GM21723 (cell line): ENCODE measurements at regions not wholly inside any gene's neighbourhood (a gene's known extent, or its start where the extent isn't known, plus 50 kb on each side); places are given as distances from the start of the nearest gene placed in this dataset.
"Not testable (repeated sequence)": the region's sequence is repeated elsewhere in the genome, so short reads cannot be mapped to it uniquely, and the experiment has no call there.

ENCODE experiments used
- ATAC-seq: cut with Tn5 transposase; IDR thresholded peaks from one replicate; pipeline ENCODE4 v1.9.1; 2021; ENCODE audit warnings: mild to moderate bottlenecking, moderate library complexity; ENCODE audit not compliant: unreplicated experiment

DNA sequence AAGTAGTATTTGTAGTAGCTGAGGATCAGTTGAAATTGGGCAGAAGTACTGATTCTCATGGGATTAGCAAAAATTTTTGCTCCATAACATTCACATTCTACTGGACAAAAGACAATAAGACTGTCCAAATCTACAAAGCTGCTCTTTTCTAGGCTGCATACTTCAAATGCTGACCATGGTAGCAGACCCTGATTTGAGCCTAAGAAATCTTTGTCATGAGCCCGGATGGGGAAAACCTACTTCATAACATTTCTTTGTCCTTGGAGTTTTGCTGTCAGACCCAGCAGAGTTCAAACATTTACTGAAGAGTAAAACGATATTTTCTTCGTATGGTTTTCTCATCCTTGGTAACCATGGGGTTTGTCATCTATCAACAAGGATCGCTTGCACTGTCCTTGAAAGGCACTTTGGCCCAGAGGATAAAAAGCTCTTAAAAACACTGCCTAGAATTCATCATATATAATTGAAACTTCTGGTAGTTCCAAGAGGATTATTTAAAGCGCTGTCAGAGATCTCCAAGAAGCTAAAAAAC is 216.9 kb downstream of the CAVIN4 start:
- ATAC-seq, result no peak

DNA sequence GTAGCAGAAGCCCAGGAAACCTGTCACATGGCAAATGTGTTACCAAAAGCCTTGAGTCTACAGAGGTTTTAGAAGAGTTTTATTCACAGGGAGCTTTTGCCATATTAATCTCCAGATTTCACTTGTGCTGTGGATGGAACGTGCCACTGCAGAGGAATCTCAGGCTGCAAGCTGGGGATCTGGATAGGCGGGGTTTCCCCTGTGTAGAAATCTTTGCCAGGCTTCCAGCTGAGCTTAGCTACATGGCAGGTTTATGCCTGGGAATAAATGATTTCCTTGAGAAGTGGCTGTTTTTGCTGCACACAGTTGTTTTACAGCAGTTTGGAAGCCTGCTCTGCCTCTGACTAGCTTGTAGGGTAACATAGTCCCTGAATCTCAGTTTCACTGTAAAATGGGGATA is 224.6 kb upstream of the PLPPR1 start:
- ATAC-seq, result no peak

DNA sequence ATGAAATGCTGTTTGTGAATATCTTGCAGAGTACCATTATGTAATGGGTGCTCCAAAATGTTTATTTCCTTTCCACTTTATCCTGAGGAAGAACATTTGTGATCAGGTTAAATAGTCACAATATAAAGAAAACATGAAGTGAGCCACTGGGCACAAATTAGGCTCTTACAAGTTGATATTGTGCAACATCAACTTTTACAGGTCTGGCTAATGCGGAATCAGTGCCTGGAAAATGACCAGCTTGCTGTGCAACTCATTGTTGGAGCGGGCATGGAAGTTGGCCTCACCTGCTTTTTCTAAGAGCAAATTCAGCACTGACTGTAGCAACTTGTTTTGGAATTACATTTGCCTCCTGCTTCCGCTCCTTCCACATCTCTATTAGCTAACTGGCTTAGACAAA is 216.9 kb upstream of the PLPPR1 start:
- no peak for ATAC-seq

DNA sequence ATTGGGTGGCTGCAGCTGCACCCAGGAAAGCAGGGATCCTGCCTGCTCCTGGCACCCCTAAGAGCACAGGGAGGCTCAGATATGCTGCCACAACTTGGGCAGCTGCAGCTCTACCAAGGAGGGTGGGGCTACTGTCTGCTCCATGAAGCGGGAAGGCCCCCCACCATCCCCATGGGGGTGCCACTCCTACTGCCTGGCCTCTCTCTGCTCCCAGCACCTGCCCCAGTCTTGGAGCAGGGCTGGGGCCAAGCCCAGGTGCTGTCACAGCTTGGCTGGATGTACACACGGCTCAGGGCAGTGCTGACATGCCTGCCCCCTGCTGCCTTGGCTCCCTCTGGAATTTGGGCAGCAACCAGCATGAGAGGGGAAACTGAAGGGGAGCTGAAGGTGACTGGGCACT is 214.7 kb upstream of the PLPPR1 start:
- ATAC-seq, result no peak

DNA sequence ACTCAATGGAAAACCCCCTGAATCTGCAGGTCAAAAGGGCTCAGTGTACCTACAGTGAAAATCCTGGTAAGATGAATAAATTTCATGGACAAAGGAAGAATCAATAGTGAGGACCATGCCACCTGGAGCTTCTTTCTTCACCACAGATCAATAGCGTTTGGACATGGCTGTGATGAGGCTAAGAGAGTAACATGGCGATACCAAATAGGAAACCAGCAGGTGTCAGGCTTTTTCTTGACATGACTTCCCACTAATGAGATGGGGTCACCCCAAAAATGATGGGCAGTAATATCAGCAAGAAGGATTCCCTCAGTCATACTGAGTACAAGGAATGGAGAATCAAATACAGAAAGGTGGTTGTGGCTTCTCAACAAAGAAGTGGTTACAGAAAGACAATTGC is 208.5 kb upstream of the PLPPR1 start:
- no peak for ATAC-seq

DNA sequence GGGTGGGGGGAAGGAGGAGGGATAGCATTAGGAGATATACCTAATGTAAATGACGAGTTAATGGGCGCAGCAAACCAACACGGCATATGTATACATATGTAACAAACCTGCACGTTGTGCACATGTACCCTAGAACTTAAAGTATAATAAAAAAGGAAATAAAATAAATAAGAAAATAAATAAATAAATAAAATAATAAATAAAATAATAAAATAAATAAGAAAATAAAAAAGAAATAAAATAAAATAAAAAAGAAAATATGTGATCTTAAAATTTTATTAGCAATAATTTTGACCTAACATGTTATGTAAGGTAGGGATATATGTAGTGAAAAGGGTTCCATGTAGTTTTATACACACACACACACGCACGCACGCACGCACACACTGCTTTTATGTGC is 195.5 kb upstream of the PLPPR1 start:
- ATAC-seq, result not testable (repeated sequence)

DNA sequence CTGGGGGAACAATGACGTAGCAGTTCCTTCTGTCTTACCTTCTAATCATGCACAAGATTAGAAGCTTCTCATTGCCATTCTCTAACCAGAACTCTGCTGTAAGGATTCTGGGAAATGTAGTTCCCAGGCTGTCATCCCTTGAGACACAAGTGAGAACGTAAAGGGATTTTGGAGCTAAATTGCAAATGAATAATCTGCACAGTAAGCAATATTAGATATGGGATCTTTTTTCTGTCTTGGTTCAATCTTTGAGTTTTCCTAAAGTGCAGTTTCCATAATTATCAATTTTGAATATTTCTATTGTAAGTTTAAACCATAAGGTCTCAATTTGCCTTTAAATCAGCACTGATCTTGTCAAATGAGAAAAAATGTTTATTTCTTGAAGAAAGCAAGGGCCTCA is 189.7 kb upstream of the PLPPR1 start:
- ATAC-seq, result no peak

DNA sequence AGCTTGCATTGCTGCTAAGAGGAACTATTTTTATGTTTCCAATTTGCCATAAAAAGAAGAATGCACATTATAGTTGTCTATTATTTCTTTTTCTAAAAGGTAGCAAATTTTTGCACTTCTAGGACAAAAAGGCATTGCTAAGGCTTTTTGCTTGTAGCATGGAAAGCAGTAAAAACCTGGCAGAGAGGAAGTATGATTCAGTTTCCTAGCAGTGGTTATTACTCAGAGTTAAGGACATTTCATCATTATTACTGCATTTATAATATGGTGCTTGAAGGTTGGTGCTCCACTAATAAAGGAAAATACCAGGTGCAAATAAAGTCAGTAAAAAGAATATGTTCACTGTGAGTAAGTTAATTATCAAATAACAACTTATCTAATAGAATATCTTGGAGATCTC is 179.8 kb upstream of the PLPPR1 start:
- no peak for ATAC-seq

DNA sequence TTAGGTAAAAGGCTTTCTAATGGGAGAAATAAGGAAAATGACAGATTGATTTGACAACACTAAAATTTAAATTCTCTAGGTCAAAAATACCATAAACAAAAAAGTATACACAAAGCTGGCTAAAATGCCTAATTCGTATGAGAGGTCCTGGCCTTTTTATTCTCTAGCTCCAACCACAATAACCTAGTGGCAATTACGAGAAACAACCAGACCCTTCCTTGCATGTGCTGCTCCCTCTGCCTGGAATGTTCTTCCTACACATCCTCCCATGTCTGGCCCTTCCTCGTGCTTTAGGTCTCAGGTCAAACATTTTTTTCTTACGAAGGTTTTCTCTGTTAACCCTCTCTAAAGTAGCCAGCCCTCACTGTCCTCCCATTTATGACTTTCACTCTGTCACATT is 176.4 kb upstream of the PLPPR1 start:
- no peak for ATAC-seq

DNA sequence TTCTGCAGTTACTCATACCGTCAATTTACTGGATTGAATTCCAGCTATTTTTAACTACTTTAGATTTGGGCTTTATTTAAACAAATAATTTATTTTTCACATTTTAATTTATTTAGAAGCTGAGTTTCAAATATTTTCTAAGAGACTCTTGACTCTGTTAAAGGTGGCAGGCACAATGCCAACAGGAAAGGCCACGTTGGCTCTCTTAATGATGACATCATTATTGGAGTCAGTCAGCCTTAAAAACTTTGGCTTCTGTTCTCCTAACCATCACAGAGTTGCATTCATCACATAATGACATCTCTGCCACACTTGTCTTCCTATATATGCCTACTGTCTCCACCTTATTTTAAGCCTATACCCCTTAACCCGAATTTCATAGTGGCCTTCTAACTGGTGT is 172.3 kb upstream of the PLPPR1 start:
- ATAC-seq, result no peak

DNA sequence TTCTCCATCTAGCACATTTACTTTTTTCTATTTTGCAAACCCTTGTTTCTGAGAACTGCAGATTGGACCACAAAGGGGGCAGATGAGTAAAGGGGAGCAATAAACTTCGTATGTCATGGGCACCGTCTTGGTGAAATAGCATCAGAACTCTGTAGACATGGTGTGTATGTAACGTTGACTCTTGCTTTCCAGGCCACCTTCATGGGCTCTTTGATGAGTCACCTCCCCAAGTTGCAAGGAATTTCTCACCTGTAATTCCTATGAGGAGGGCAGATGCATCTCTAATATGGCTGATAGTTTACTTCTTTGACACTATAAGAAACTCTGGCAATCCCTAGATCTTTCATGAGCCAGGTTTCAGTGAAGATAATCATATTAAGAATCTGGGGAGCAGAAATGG is 163.4 kb upstream of the PLPPR1 start:
- no peak for ATAC-seq

DNA sequence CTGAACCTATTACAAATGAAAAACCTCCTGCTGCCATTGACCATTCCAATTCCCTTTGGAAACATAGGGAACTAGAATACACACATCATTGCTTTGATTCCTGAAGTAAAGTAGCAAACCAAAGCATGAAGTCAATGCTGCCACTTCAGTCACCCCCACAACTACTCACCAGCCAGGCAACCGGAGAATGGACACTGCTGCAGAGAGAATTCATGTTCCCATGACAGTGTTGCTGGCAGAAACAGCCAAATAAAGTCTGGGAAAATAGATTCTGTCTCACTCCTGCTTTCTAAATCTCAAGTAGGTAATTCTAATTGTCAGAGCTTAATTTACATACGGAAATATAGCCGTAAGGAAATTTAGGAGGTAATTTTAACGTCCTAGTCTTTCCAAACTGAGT is 162.9 kb upstream of the PLPPR1 start:
- no peak for ATAC-seq

DNA sequence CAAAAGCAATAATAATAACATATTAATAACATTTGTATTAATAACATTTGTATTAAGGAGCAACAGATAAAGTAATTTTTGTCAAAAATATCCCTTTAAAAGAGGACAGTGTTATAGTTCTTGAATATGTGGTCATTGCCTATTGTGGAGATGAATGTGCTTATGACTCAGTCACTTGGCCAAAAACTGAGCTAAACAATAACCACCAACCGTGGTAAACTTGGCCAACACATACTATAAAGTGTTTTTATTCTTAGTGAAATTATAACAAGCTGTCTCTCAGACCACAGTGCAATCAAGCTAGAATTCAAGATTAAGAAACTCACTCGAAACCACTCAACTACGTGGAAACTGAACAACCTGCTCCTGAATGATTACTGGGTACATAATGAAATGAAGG is 159.2 kb upstream of the PLPPR1 start:
- ATAC-seq, result no peak

DNA sequence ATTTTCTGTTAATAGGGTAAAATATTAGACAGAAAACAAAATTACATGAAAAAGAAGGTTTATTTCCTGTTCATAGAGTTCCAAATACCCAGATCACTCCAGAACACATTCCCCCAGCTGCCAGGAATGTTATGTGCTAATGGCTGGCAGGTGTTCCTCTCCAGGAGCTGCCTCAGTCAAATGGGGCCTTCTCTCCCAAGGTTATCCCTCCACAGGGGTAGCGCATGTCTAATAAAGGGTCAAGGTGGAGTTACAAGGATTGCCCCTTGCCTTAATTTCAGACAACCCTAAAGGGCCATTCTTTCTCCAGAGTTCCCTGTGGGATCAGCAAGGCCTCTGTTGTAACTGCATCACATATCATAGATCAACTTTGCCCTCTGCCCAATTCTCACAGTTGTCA is 148.6 kb upstream of the PLPPR1 start:
- ATAC-seq, result no peak

DNA sequence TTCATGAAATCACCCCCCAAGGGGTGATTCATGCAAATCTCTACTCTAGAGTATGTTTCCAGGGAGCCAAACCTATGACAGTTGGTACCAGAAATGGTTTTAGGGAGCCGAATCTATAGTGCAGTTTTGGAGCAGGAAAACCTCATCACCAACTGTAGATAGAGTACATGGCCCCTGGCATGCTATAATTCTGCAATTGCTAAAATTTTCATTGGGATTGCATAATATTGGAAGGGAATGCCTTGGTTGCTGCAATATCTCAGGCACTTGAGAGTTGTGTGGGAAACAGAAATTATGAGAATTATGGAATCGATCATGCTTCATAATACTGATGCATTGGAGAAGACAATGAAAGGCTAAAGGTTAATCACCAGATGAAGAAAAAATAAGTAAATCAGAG is 148.2 kb upstream of the PLPPR1 start:
- ATAC-seq, result no peak

DNA sequence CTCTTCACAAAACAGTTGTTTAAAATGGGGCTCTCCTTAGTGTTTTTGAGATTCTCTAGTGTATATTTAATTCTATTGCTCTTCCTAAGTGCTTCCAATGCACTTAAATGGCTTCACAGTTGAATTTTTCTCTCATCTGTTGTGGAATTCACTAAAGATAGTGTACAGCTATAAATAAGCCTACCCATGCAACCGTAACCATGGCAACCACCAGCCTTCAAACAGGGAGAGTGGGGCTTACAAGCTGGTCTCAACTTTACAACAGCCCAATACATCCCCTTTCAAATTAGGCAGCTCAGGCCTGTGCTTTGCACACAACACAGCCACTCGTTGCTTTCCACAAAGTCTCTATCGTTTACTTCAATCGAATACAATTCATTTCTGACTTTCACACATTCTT is 144.0 kb upstream of the PLPPR1 start:
- ATAC-seq, result no peak

DNA sequence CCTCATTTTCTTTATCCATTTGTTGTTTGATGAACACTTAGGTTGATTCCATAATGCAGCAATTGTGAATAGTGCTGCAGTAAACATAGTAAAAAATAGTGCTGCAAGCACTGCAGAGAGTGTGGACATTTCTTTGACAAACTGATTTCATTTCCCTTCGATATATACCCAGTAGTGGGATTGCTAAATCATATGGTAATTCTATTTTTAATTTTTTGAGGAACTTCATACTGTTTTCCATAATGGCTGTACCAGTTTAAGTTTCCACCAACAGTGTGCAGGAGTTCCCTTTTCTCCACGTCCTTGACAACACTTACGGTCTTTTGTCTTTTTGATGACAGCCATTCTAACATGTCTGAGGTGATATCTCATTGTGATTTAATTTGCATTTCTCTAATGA is 138.2 kb upstream of the PLPPR1 start:
- ATAC-seq, result no peak

DNA sequence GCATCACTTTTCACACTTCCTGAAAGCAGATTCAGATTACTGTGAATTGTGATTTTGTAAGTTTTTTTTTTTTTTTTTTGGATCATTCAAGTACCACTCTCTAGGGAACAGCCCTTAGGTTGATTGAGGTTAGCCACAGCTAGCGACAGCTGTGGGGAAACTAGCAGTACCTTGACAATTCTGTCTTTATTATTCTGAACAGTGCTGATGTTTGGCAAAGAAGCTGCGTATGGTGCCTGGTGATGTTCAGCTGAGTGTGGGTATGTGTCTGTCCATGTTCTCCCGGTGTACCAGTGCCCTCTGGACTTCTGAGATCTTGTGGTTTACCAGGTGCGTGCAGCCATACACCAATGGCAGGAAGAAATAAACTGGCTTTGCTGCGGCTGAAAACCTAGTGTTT is 117.3 kb upstream of the PLPPR1 start:
- ATAC-seq, result no peak

DNA sequence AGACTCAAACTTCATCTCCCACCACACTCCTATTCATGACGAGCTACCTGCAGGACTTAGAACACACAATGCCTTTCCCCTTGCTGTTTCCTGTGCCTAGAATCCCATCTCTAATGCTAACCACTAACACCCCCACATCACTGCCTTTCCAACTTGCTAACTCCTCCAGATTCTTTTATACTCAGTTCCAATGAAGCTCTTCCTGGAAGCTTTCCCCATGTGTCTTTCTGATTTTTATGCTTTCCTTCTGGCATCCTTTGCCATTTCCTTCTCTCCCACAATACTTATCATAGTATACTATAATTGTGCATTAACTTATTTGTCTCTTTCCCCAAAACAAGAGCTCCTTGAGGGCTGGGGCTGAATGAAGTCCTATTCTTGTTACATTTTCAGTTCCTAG is 115.3 kb upstream of the PLPPR1 start:
- no peak for ATAC-seq

DNA sequence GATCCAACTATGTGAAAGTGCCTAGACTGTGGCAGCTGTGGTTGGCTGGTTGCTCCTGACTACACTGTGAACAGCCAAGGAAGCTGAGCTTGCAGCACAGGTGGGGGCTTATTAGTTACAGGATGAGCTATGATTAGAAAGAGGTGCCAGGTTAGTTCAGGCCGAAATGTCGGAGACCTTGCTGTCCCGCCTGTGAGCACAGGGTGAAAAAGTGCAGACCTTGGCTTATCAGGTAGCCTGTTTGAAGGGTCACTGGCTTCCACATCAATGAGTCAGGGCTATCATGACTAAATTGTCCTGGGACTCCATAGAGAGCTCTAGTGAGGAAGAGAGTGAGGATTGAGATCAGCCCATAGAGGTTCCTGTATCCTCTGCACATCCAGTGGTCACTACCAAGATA is 114.3 kb upstream of the PLPPR1 start:
- ATAC-seq, result no peak

DNA sequence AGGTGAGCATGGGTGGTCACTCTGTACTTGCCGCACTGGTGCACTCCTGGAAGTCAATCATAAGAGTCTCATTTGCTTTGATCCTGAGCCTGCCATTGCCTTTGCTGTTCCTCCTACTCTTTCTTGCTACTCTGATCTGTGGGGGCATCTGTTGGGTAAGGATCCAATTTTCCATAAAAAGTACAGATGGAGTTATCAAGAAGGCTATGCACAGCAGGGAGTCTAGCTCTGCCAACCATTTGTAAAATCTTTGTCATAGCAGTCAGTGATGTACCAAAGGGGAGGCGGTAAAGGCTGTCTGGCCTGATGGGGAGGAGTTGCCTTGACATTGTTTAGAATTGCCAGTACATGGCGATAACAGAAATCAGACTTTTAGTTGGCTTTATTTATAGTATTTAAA is 109.0 kb upstream of the PLPPR1 start:
- ATAC-seq, result no peak

DNA sequence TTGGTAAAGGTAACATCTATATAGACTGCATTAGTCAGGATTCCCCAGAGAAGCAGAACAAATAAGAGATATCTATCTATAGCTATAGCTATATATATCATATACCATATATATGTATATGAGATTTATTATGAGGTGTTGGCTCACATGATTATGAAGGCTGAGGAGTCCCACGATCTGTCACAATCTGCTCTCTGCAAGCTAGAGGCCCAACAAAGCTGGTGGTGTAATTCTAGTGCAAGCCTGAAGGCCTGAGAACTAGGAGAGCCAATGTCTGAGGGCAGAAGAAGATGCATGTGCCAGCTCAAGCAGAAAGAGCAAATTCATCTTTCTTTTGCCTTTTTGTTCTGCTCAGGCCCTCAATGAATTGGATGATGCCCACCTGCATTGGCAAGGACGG is 102.2 kb upstream of the PLPPR1 start:
- no peak for ATAC-seq

DNA sequence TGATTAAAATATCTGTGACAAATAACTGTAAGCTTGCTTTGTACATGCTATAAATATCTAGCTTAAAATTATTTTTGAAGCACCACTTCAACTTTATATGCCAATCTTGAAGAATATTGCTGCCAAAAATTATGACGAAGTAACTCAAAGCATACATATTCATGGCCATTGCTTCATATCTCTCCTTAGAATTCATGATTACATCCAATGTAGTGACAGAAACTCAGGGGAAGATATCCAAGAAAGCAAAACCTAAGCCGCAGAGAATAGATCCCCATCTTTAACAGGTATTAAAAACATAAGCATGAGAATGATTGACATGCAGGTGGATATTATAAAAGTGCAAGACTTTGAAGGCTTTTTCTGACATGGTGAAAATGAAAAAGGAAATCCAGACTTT is 100.8 kb upstream of the PLPPR1 start:
- no peak for ATAC-seq

DNA sequence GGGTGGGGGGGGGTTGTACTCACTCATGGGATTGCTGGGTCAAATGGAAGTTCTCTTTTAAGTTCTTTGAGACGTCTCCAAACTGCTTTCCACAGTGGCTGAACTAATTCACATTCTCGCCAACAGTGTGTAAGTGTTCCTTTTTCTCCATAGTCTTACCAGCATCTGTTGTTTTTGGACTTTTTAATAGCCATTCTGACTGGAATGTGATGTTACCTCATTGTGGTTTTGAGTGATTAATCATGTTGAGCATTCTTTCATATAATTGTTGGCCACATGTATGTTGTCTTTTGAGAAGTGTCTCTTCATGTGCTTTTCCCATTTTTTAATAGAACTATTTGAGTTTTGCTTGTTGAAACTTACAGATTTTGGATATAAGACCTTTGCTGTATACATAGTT is 94.9 kb upstream of the PLPPR1 start:
- no peak for ATAC-seq
